SH-SY5Y (cell line): ENCODE measurements at regions not wholly inside any gene's neighbourhood (a gene's known extent, or its start where the extent isn't known, plus 50 kb on each side); places are given as distances from the start of the nearest gene placed in this dataset.
A peak's percentile ranks its signal among the peaks of the same experiment; 100 is the strongest.

Experiments
- GATA2 ChIP-seq: IDR thresholded peaks from 2 replicates; pipeline ENCODE4 v1.6.1; 2011; ENCODE audit warnings: mild to moderate bottlenecking, low read depth, low read length
- GATA3 ChIP-seq: IDR thresholded peaks from 2 replicates; pipeline ENCODE4 v1.6.1; 2011; ENCODE audit warnings: low read depth, mild to moderate bottlenecking, low read length, moderate library complexity

- TF ChIP-seq GATA2 = peak; percentile 71
- TF ChIP-seq GATA3 = no peak
Measured at GRCh38 chr5:135124128-135124527, 90.1 kb upstream of the PITX1 start.
